HG03025 (cell line): ENCODE measurements at regions not wholly inside any gene's neighbourhood (a gene's known extent, or its start where the extent isn't known, plus 50 kb on each side); places are given as distances from the start of the nearest gene placed in this dataset.
"Not testable (repeated sequence)": the region's sequence is repeated elsewhere in the genome, so short reads cannot be mapped to it uniquely, and the experiment has no call there.

Experiments
- ATAC-seq: cut with Tn5 transposase; IDR thresholded peaks from one replicate; pipeline ENCODE4 v1.9.1; 2021; ENCODE audit warnings: mild to moderate bottlenecking, moderate library complexity; ENCODE audit not compliant: unreplicated experiment, low FRiP score

- no peak for ATAC-seq
Measured at GRCh38 chr6:144595266-144595665, 310.1 kb downstream of the UTRN start.

- no peak for ATAC-seq
Measured at GRCh38 chr6:144597511-144597910, 312.4 kb downstream of the UTRN start.

GRCh38 chr6:144599615-144600014 is 314.5 kb downstream of the UTRN start:
- ATAC-seq: no peak

GRCh38 chr6:144601221-144601620 is 316.1 kb downstream of the UTRN start:
- ATAC-seq: no peak

- no peak for ATAC-seq
Measured at GRCh38 chr6:144602523-144603180, 317.5 kb downstream of the UTRN start.

- no peak for ATAC-seq
Measured at GRCh38 chr6:144606083-144606482, 320.9 kb downstream of the UTRN start.

- no peak for ATAC-seq
Measured at GRCh38 chr6:144607998-144608735, 323.0 kb downstream of the UTRN start.

- ATAC-seq: no peak
Measured at GRCh38 chr6:144612811-144613210, 327.7 kb downstream of the UTRN start.

- no peak for ATAC-seq
Measured at GRCh38 chr6:144613859-144614258, 328.7 kb downstream of the UTRN start.

- no peak for ATAC-seq
Measured at GRCh38 chr6:144615870-144616269, 330.7 kb downstream of the UTRN start.

- ATAC-seq: no peak
Measured at GRCh38 chr6:144617191-144617590, 332.1 kb downstream of the UTRN start.

- ATAC-seq: no peak
Measured at GRCh38 chr6:144617708-144618107, 332.6 kb downstream of the UTRN start.

- ATAC-seq: no peak
Measured at GRCh38 chr6:144619966-144620365, 334.8 kb downstream of the UTRN start.

- no peak for ATAC-seq
Measured at GRCh38 chr6:144621332-144621731, 336.2 kb downstream of the UTRN start.

- no peak for ATAC-seq
Measured at GRCh38 chr6:144624246-144624645, 339.1 kb downstream of the UTRN start.

GRCh38 chr6:144624716-144625115 is 339.6 kb downstream of the UTRN start:
- ATAC-seq: no peak

GRCh38 chr6:144630857-144631256 is 345.7 kb downstream of the UTRN start:
- ATAC-seq: no peak

- ATAC-seq: no peak
Measured at GRCh38 chr6:144632266-144632665, 347.1 kb downstream of the UTRN start.

GRCh38 chr6:144633886-144634285 is 348.8 kb downstream of the UTRN start:
- ATAC-seq: no peak

GRCh38 chr6:144634371-144634770 is 349.2 kb downstream of the UTRN start:
- no peak for ATAC-seq

- ATAC-seq: no peak
Measured at GRCh38 chr6:144635051-144635450, 349.9 kb downstream of the UTRN start.

- ATAC-seq: not testable (repeated sequence)
Measured at GRCh38 chr6:144636025-144636424, 350.9 kb downstream of the UTRN start.
